Stimulated activated CD4-positive, alpha-beta T cell treated with anti-CD3 and anti-CD28 coated beads, TNF-alpha, amount 100 ng/mL, for 48 hours (primary cell): ENCODE measurements at regions not wholly inside any gene's neighbourhood (a gene's known extent, or its start where the extent isn't known, plus 50 kb on each side); places are given as distances from the start of the nearest gene placed in this dataset.
"Not testable (repeated sequence)": the region's sequence is repeated elsewhere in the genome, so short reads cannot be mapped to it uniquely, and the experiment has no call there.

Experiments
- DNase-seq, 3 donors: peaks; one replicate each; pipeline ENCODE4 v3.0.0-alpha.2; 2020; ENCODE audit warnings: low read depth in 3 of 3

DNA sequence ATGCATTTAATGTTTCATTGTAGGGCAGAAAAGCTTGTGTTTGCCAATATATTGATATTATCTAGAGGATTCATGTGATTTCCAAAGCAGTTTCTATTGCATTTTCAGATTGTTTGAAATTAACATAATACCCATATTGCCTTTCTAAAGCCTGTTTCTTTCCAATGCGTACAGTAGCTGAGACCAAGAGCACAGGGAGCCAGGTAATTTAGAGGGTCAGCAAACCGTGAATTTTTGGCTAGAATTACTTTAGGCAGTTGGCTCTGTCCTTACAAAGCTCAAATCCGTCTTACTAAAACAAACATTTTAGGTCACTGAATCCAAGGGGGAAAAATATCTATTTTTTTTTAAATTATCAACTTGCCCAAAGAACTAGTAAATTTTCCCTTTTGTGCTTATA lies 604.9 kb upstream of the ADARB2 start:
- no peak for DNase-seq

DNA sequence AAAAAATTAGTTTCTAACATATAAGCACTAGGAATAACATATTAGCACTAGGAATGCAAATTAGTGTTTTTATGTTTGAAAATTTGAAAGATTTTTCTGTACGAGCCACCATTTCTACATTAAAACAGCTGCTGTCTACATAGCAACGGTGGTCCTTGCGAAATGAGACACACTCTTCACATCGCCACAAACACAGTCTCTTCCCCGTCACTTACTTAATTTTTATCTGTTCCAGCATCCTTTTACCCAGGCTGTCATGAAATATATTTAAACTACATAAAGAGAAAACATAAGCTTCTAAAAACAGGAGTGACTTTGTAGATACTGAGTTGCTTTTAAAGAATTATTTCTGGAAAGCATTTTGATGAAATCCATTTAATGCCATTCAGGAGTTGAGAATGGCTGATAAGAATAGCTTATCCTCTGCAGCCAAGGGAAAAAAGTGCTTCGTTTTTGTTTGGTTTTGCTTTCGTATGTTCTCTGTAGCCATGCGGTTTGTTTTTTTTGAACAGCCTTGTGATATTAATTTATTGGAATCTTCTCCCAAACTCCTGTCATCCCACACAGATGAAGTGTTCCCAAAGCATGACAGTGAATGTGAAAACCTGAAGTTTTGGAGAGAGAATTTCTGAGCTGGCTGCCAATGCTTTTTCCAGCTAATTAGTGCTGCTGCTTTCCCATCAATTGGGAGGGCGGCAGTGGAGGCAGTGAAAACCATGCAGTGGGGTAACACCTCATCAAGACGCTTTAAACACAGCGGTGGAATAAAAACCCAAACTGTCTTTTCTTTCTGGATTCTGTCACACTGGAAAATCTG lies 603.7 kb upstream of the ADARB2 start:
- DNase-seq, result no peak

DNA sequence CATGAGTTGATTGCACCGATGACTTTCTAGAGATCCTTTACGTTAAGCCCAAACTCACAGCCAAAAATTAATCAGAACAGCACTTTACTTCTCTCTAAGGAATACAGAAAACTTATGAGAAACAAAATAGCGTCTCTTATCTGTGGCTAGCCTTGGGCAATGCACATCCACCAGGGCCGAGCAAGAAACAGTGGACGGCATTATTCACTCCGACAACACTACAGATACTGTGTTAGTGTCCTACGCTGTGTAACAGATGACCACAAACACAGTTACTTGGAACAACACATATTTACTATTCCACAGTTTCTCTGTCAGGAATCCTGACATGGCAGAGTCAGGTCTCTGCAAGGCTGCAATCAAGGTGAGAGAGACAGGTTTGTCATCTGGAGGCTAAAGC lies 598.3 kb upstream of the ADARB2 start:
- DNase-seq, result no peak

DNA sequence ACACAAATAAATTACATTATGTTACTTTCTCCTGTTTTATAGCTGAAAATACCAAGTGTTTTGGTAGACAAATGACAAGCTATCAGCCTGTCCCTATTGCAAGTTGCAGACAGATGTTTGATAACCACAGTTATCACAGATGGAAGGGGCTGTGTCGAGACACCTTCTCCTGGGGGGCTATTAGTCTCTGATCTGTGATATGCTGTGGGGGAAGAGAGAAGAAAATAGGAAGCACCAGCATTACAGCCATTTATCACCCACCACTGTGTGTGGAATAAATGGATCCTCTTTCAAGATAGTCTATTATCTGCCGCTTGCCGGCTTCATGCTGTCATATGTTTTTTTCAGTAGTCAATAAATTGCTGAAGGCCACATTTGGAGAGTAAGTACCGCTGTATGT lies 597.2 kb upstream of the ADARB2 start:
- no peak for DNase-seq

DNA sequence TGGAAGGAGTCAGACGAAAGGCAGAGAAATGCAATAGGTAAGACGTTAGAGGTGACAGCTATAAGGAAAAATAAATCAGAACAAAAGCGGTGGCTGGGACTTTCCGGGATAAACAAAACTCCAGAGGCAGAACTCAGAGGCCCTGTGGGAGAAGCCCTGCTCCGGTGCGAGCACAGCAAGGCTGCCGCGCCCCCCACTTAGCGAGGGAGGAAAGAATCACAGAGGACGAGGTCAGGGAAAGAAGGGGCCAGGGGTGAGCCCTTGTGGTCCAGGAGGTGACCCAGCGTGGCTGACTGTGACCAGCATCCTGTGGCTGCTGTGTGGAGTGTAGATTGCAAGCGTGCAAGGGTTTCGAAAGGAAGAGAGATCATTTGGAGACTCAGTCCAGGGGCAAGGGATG lies 591.8 kb upstream of the ADARB2 start:
- DNase-seq, result no peak

DNA sequence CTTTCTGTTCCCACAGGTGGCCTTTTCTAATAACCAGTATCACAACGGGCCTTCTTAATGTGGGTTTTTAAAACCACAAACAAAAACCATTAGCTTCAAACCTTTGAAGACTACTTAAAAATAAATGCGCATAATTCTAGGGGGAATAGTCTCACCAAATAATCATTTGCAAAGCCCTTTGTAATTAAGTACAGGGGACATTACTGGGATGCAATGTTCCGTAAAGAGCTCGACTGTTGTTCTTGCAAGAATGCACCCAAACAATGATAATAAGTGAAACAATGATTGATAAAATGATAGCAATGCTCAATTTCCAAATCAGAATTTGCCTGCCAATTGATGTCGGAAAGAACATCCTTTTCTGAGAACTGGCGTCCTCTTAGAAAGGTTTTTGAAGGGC lies 589.1 kb upstream of the ADARB2 start:
- DNase-seq, result no peak

DNA sequence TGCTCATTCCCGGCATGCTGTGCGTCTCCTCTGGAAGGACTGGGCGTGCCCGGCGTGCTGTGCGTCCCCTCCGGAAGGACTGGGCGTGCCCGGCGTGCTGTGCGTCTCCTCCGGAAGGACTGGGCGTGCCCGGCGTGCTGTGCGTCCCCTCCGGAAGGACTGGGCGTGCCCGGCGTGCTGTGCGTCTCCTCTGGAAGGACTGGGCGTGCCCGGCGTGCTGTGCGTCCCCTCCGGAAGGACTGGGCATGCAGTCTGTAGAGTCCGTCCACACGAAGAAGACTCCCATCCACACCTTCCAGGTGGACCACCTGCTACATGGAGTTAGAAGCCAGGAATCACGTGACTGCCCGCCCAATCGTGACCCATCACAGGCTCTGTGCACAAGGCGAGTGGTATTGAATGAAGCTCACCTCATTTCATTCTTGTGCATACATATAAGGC lies 577.7 kb upstream of the ADARB2 start:
- DNase-seq, result not testable (repeated sequence)

DNA sequence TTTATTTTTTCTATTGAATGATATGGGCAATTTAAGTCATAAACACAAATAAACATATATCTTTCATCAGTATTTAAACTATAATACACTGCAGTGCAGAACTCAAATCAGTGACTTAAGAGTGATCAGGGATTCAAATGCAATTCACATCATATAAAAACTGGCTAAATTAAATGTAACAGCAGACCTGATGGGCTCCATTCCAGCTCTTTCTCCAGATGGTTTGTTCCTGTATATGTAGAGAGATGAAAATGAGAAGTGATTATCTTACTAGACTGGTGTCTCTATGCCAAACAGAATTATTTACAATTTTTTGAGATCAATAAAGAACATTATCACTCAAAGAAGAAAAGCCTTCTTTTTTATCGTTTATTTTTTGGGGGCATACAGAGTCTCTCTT lies 568.8 kb upstream of the ADARB2 start:
- DNase-seq, result no peak

DNA sequence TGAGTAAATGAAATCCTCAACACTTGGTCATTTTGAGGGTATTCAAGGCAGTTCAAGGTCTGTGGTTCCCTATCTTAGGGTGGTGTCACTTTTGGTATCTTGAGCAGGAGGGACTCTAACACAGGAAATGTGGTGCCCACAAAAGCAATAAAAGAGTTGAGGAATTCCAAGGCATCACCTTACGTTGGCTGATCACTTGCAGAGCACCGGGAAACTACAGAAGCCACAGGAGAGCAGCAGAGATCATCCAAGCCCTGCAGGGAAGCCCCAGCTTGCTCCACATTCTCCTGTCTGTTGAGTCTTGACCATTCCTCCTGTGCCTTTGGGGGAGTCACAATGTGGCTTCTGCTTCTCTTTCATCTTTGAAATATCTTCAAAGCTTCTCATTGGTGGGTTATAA lies 565.8 kb upstream of the ADARB2 start:
- no peak for DNase-seq

DNA sequence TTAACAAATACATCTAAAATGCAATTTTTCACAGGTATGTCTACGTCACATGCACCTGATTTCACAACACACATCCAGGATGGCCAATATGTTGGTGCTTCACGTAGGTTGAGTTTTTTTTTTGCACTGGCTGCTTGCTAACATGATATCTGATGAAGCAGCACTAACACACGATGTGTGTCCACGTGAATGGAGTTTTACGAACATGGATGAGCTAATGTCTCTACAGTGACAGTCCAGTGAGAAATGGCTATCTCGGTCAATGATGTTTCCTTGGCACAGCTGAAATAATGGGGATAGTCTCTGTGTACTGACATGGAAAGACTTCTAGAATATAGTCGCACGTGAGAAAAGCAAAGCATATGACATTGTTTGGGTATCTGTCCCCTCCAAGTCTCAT lies 563.9 kb upstream of the ADARB2 start:
- no peak for DNase-seq

DNA sequence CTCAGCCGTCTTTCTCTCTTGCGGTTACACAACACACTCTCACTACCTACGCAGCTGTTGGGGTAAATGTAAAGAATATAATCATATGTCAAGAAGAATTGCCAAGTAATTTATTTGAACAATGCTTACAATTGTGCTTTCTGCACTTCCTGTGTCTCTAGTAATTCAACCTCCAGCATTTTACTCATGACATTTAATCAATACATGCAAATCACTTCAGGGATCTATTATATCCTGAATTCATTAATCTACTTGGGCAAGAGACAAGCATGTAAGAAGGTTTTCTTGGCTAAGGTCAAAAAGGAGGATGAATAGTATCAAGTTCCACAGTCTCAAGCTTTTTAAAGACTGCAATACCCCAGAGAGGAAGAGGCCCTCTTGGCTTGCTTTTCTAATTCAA lies 562.9 kb upstream of the ADARB2 start:
- no peak for DNase-seq

DNA sequence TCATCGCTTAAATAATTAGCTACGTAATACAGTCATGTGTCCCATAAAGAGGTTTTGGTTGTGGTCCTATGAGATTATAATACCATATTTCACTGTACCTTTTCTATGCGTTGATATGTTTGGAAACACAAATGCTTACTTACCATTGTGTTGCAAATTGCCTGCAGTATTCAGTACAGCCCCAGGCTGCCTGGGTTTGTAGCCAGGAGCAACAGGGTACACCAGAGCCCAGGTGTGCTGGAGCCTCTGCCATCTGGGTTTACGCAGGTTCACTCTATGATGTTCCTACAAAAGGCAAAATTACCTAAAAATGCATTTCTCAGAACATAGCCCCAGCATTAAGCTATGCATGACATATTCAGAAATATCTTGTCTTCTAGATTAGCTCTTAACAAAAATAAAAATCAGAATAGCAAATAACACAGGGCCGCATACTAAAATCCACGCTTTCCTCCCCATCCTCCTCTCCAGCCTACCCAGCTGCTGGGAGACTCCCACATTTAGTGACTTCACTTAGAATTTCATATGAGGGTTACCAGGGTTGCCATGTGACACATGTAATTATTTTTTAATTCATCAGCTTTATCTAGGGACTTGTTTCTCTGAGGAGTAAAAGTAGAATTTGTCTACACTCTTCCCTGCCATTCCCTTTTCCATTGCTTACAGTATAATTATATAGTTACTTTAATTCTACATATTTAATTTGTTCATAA lies 559.0 kb upstream of the ADARB2 start:
- DNase-seq, result no peak

DNA sequence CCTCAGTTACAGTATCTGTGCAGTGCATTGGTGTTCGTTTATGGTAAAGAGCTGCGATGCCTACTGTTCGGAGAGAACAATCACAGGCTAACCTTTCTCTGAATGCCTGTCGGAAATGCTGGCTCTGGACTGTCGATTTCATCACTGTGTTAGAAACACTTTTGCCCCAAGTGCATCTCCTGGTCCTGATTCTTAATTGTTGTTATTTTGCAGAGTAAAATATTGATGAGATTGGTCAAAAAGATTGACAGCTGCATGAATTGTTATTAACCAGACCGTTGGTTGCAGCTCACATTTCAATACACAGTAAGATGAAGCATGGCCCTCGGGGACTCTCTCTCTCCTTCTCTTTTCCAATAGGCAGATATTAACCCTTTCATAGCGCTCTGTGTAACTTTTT lies 557.4 kb upstream of the ADARB2 start:
- no peak for DNase-seq

DNA sequence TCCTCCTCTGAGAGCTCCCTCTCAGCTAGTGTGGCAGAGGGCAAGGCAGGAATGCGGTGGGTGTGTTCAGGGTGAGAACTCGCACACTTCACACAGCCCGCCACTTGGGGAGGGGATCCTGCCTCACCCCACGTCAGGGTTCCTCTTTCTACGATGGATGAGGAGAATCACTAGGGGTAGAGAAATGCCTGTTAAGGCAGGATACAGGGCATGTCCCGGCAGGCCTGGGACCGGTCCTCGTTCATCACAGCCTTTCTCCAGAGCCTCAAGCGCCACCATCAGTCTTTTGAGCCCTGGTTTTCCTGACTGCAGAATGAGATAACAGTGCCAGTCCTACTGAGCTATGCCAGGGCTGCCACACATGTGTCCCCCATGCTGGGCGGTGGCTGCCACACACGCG lies 546.7 kb upstream of the ADARB2 start:
- DNase-seq, result no peak

DNA sequence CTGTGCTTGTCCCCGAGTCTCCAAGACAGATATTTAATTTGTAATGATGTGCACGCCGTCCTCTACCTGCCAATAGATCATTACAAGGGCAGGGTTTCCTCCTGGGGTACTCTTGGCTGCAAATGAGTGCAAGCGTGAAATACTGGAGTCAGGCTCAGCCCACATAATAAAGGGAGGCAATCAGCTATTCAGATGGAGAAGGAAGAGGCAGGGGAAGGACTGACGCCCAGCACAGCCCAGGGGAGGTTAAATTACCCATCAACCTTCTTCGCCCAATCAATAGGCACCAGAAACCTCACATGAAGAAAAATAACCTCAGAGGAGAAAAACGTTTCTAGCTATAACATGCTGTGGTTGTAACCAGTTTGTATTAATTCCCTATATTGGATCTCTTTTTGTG lies 544.9 kb upstream of the ADARB2 start:
- DNase-seq, result no peak

DNA sequence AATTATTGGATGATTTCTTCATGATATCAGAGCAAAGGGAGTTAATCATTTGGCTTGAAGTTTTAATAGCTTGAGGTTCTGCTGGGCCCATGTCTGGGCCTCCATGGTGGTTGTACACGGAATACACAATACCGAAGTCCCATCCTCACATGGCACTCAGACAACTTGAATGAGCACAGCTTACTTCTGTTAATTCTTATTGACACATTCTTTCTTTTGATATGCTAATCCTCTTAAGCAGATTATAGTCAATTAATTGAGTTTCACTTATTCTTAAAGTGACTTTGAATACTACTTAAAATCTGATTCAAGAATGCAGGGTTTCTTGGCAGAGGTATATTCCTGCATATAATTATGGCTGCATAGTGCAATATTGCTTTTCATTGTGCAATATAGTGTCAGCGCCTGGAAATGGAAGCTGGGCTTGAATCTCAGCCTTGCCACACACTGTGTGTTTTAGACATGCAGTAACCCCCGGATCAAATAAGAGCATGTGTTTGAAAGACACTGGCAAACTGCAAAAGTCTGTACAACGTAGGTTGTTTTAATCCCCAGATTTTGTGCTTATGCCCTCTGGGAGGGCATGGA lies 543.5 kb upstream of the ADARB2 start:
- no peak for DNase-seq

DNA sequence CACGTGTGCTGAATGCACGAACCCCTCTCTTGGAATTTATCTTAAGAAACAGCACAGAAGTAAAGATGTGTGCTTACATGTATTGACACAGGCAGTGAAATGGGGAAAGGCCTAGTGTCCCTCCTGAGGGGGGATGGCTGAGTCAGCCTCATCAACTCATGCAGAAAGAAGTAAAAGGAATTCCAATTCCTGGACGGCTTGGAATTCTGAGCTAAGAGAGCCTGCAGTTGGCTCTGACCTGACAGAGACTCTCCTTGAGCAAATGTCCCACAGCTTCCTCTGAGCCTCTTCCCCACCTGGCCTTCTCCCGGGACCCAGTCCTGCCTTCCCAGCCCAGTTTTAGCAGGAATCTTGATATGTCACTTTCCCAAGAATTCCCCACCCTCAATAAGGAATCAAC lies 542.4 kb upstream of the ADARB2 start:
- no peak for DNase-seq

DNA sequence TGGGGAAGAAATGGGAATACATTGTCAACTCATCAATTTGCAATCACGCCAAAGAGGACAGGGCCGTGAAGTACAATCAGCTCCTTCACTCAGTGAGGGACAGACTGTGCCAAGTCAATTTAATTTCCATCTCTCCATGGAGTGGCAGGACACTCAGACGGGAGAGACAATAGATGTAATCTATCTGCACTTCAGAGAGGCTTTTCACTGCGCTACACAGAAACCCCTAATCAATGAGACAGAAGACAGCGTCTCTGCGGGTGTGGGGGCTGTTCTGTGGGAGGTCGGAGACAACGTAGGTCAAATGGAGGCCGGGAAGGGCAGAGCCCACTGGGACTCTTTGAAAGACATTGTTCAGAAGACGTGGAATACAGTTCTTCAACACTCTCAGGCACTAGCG lies 541.0 kb upstream of the ADARB2 start:
- DNase-seq, result no peak

DNA sequence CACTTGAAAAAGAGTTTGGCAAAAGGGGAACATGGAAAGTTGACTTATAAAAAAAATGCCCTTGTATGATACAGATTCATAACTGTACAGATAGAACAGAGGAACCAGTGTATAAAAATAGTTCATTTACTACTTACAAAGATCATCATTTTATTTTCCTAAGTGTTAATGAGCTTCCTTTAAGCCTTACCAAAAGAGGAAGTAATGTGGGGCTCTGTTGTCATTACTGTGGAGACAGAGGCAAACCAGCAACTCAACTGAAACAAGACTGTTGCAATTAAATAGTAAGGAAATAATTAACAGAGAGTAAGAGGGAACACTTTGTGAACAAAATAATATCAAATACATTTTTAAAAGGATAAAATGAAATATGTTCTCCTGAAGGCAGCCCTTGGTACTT lies 526.2 kb upstream of the ADARB2 start:
- DNase-seq, result no peak

DNA sequence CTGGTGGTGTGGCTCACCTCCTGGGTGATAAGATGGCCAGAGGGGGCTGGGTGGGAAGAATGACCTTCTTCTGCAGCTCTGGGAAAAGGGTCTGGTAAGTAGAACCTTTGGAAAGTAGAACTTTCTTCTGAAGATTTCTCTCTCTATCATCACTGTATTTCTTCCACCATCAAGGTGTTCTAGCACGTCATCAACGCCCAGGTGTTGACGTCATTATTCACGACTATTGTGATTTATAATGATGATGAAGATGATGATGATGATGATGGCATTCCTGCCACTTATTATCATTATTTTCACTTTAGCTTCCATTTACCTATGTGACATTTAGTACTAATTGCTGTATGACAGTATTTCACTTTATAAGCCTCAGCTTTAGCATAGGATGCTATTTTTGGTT lies 525.6 kb upstream of the ADARB2 start:
- no peak for DNase-seq

DNA sequence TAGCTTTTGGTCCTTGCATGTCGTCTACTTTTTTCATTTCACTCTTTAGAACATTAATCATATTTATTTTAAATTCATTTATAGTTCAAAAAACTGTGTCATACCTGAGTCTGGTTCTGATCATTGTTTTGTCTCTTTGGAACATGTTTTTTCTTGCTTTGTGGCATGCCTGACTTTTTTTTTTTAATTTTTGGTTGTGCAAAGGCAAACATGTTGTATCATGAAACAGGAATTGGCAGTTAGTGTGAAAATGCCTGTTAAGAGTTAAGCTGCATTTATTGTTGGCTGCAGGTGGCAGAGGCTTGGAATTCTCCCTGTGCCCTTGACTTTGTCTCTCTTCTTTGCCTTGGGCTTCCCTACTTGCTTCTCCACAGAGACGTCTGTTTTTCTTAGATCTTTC lies 525.0 kb upstream of the ADARB2 start:
- no peak for DNase-seq

DNA sequence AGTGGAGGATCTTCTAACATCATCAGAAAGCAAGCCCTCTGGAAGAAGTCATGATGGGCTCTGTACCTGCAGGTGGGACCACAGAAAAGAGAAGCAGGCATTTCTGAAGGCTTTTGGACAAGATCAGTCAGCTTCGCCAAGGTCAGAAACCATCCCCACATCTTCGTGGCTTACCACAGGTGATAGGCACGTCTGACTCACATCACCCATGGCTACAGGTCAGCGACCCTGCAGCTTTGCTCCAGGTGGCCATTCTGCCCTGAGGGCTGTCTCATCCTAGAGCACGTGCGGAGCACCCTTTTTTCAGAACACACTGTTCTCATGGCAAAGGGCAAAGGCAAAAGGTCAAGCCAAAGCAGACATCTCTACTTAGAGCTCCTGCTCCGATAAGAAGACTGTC lies 518.9 kb upstream of the ADARB2 start:
- DNase-seq, result no peak

DNA sequence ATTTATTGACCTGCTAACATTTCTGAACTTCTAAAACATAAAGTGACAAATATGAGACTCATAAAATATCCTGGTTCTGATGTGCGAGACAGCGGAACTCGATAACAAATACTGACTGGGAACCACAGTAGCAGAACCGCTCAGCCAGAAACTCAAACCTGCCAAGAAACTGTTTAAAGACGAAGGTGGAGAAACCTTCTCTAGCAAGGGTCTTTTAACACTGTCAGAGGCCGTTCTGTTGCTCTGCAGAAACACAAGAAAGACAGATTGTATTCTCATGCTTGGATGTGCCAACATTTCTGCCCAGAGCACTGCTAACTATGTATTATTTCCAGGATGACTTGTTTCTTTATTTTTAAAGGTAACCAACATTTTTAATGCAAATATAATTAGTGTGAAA lies 514.8 kb upstream of the ADARB2 start:
- DNase-seq, result no peak
